OCI-LY7 (cell line): ENCODE measurements at regions not wholly inside any gene's neighbourhood (a gene's known extent, or its start where the extent isn't known, plus 50 kb on each side); places are given as distances from the start of the nearest gene placed in this dataset.

Experiments used
- BruUV-seq: library from RNA; stranded (reverse); fragments of 400-500 nt; replicated peaks from 2 replicates; lab custom pipeline; 2021; lab: Mats Ljungman, UMichigan
- CTCF ChIA-PET: fragments of 300-600 bp; sonication (Branson Sonifier 250); formaldehyde crosslinking; loops from one replicate; lab custom pipeline; 2022; ENCODE audit warnings: antibody characterized with exemption; ENCODE audit not compliant: unreplicated experiment; lab: Charles Lee
- POLR2A ChIA-PET: fragments of 300-600 bp; sonication (Branson Sonifier 250); formaldehyde crosslinking; loops from one replicate; lab custom pipeline; 2022; ENCODE audit warnings: antibody characterized with exemption; lab: Charles Lee
- DNase-seq: peaks from one replicate; pipeline ENCODE4 v3.0.0-alpha.2; 2015; ENCODE audit warnings: low spot score
- H2AFZ ChIP-seq: fragments of 200-600 bp; sonication (generic), shearing (Covaris generic); 2 replicates; pipeline ENCODE4 v1.6.1; 2014; ENCODE audit warnings: mild to moderate bottlenecking, antibody characterized with exemption, low read length, moderate library complexity
- H3K27ac ChIP-seq: fragments of 200-600 bp; sonication (generic); 2 replicates; pipeline ENCODE4 v1.5.1; 2014; ENCODE audit warnings: mixed run types, low read depth, mild to moderate bottlenecking, moderate library complexity, low read length, inconsistent platforms; ENCODE audit not compliant: poor library complexity, severe bottlenecking
- H3K36me3 ChIP-seq: fragments of 200-600 bp; sonication (generic); 2 replicates; pipeline ENCODE4 v1.6.1; 2014; ENCODE audit warnings: mild to moderate bottlenecking, antibody characterized with exemption, low read length, moderate library complexity, mixed read lengths; ENCODE audit not compliant: insufficient read depth
- H3K4me1 ChIP-seq: fragments of 200-600 bp; sonication (generic); 2 replicates; pipeline ENCODE4 v1.5.1; 2014; ENCODE audit warnings: mild to moderate bottlenecking, low read length; ENCODE audit not compliant: insufficient read depth, poor library complexity, severe bottlenecking
- H3K4me2 ChIP-seq: fragments of 200-600 bp; sonication (generic); 2 replicates; pipeline ENCODE4 v1.6.1; 2014; ENCODE audit warnings: mild to moderate bottlenecking, low read length
- H3K4me3 ChIP-seq: fragments of 200-600 bp; sonication (generic); 2 replicates; pipeline ENCODE4 v1.5.1; 2014; ENCODE audit warnings: mild to moderate bottlenecking, low read depth, low read length; ENCODE audit not compliant: poor library complexity, severe bottlenecking
- H3K79me2 ChIP-seq: fragments of 200-600 bp; sonication (generic); 2 replicates; pipeline ENCODE4 v1.6.1; 2016; ENCODE audit warnings: low read depth, mild to moderate bottlenecking, low read length, moderate library complexity, mixed read lengths; ENCODE audit not compliant: insufficient read depth
- H3K9me2 ChIP-seq: fragments of 200-600 bp; sonication (generic); 2 replicates; pipeline ENCODE4 v1.6.1; 2016; ENCODE audit warnings: mild to moderate bottlenecking, low read length, mixed read lengths; ENCODE audit not compliant: insufficient read depth
- H3K9me3 ChIP-seq: fragments of 200-600 bp; sonication (generic); 2 replicates; pipeline ENCODE4 v1.6.1; 2014; ENCODE audit warnings: mild to moderate bottlenecking, mixed run types, low read length, mixed read lengths
- H4K20me1 ChIP-seq: fragments of 200-600 bp; sonication (generic); 2 replicates; pipeline ENCODE4 v1.6.1; 2014; ENCODE audit warnings: mild to moderate bottlenecking, antibody characterized with exemption, low read length, moderate library complexity, mixed read lengths; ENCODE audit not compliant: insufficient read depth
- EZH2phosphoT487 ChIP-seq: fragments of 200-600 bp; sonication (generic); IDR thresholded peaks from 2 replicates; pipeline ENCODE4 v1.6.1; 2018; ENCODE audit warnings: low read depth, borderline replicate concordance, mild to moderate bottlenecking, mixed run types, antibody characterized with exemption, low read length, moderate library complexity, mixed read lengths
- intact Hi-C: fragments of 100-400 bp; cut with micrococcal nuclease; formaldehyde crosslinking; loops from one replicate; pipeline ENCODE4 v1.10.0; 2022; ENCODE audit not compliant: unreplicated experiment
- TF ChIP-seq, protein P1 (sequence below): fragments of 200-600 bp; sonication (generic); conservative IDR thresholded peaks from 2 replicates; pipeline ENCODE4 v1.5.1; 2014; ENCODE audit warnings: mild to moderate bottlenecking, antibody characterized with exemption, low read length, moderate library complexity, mixed read lengths

DNA sequence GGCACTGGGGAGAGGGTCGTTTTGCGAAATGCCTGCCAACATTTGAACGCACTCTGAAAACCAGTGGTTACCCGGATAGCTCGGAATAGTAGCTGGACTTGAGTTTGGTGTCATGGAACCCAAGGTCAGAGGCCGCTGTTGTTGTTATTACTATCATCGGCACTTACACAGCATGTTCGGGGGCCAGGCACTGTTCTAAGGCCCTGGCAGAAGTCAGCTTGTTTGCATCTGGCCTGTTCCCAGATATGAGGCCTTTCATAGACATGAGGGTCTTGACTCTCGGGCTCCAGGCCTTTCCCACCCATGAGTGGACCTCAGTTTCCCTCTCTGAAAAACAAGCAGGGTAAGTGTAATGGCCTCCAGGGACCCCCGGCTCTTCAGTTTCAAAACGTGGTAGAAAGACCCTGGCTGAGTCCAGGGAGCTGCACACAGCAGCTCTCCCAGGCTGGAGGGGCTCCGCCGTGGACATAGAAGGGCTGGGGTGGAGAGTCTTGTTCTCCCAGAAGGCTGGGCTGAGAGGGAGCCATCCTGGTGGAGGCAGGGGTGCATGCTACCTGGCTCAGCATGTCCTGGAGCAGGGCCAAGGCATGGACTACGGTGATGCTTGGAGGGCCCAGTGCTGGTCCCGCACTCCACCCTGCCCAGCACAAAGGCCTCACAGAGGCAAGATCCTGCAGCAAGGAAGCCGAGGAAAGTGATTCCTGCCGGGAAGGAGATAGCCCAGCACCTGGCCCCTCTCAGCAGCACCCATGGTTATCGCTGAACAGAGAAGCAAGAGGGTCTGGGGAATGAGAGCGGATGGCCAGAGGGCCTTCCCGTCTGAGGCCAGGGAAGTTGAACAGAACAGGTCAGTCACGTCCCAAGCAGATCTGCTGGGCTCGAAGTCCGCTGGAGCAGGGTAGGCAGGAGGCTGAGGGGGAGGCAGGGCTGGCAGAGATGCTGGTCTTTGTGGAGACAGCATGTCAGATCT, 63.5 kb upstream of the C14orf180 start:
- Histone ChIP-seq H3K27ac (no peak overlapping the region), H3K4me2 (no peak overlapping the region), H2AFZ (no peak overlapping the region), H3K9me3 (no peaks in the 10 kb centered on the region), H3K4me3 (no peak overlapping the region), H3K36me3 (no peaks in the 10 kb centered on the region), H3K79me2 (no peaks in the 10 kb centered on the region), H3K9me2 (no peaks in the 10 kb centered on the region), H3K4me1 (no peaks in the 10 kb centered on the region), H4K20me1 (no peaks in the 10 kb centered on the region)
- ChIA-PET CTCF (no interaction called here), POLR2A (interaction anchor here (0.5 kb wide), 1 partner anchor 1898 kb away, joined by 4 read pairs; no protein-coding TSS in a partner anchor)
- DNase-seq: no peak
- TF ChIP-seq EZH2phosphoT487: no peak
- TF ChIP-seq, protein P1, sequence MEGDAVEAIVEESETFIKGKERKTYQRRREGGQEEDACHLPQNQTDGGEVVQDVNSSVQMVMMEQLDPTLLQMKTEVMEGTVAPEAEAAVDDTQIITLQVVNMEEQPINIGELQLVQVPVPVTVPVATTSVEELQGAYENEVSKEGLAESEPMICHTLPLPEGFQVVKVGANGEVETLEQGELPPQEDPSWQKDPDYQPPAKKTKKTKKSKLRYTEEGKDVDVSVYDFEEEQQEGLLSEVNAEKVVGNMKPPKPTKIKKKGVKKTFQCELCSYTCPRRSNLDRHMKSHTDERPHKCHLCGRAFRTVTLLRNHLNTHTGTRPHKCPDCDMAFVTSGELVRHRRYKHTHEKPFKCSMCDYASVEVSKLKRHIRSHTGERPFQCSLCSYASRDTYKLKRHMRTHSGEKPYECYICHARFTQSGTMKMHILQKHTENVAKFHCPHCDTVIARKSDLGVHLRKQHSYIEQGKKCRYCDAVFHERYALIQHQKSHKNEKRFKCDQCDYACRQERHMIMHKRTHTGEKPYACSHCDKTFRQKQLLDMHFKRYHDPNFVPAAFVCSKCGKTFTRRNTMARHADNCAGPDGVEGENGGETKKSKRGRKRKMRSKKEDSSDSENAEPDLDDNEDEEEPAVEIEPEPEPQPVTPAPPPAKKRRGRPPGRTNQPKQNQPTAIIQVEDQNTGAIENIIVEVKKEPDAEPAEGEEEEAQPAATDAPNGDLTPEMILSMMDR: no peak
- intact Hi-C loops: no loop called here
- no TSS peak for BruUV-seq

- H4K20me1 ChIP-seq: no peaks in the 10 kb centered on the region
- no peaks in the 10 kb centered on the region for H3K36me3 ChIP-seq
- no peaks in the 10 kb centered on the region for H3K4me1 ChIP-seq
- H3K27ac ChIP-seq: no peak overlapping the region
- intact Hi-C loops: no loop called here
- H3K9me3 ChIP-seq: no peaks in the 10 kb centered on the region
- TF ChIP-seq, protein P1: no peak
- no peak for TF ChIP-seq EZH2phosphoT487
- no peaks in the 10 kb centered on the region for H3K9me2 ChIP-seq
- BruUV-seq: no TSS peak
- no peak overlapping the region for H3K4me3 ChIP-seq
- H3K4me2 ChIP-seq: no peak overlapping the region
- DNase-seq: no peak
- CTCF ChIA-PET: no interaction called here
- no peaks in the 10 kb centered on the region for H3K79me2 ChIP-seq
- no peak overlapping the region for H2AFZ ChIP-seq
- POLR2A ChIA-PET: no interaction called here
Observed at GRCh38 chr14:104516906-104517305, 62.7 kb upstream of the C14orf180 start.

GRCh38 chr14:104517426-104517825, 62.1 kb upstream of the C14orf180 start:
- Histone ChIP-seq H3K9me2 (no peaks in the 10 kb centered on the region), H3K79me2 (no peaks in the 10 kb centered on the region), H4K20me1 (no peaks in the 10 kb centered on the region), H3K9me3 (no peaks in the 10 kb centered on the region), H3K4me1 (no peaks in the 10 kb centered on the region), H3K4me3 (no peak overlapping the region), H3K27ac (no peak overlapping the region), H2AFZ (no peak overlapping the region), H3K36me3 (no peaks in the 10 kb centered on the region), H3K4me2 (no peak overlapping the region)
- TF ChIP-seq EZH2phosphoT487: no peak
- TF ChIP-seq, protein P1: no peak
- CTCF ChIA-PET: no interaction called here
- POLR2A ChIA-PET: no interaction called here
- no peak for DNase-seq
- intact Hi-C loops: no loop called here
- BruUV-seq: no TSS peak
